NCI-H2081 (cell line): ENCODE measurements at regions not wholly inside any gene's neighbourhood (a gene's known extent, or its start where the extent isn't known, plus 50 kb on each side); places are given as distances from the start of the nearest gene placed in this dataset.

Experiments
- DNase-seq, 2 experiments: peaks; one replicate each; lab custom pipeline; 2025; lab: John Stamatoyannopoulos, UW

DNA sequence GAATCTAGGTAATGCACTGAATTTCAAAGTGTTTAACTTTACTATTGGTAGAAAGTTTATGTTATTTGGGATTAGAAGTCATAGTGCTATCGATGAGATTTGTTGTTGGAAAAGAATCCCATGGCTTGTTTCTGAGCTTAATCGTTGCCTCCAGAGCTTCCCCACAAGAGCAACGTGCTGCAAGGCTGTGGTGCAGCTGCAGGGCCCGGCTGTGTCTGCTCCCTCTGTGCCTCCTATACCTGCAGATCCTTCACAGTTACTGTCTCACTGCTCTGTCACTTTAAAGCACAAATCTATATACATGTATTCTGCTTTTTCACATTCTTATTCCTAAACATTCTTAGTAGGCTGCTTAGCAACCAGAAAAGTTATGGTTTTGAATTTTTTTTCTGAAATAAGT lies 826.6 kb upstream of the COBL start:
- no peak for DNase-seq

DNA sequence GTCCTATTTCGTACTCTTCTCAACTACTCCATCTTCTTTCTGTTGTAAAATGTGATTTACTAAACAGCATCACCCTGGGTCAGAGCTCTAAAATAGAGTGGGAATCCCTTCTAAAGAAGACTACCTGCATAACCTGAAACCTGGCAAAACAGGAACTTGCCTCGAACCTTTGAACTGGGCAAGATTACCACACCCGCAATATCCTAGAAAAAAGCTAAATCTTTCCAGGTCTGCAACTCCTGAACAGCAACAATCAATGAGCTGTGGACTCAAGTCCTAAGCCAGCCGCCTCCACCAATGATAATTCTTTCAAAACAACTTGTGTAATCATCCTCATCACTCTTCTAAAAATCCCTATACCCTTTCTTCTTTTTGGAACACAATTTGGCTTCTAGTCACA lies 824.2 kb upstream of the COBL start:
- no peak for DNase-seq

DNA sequence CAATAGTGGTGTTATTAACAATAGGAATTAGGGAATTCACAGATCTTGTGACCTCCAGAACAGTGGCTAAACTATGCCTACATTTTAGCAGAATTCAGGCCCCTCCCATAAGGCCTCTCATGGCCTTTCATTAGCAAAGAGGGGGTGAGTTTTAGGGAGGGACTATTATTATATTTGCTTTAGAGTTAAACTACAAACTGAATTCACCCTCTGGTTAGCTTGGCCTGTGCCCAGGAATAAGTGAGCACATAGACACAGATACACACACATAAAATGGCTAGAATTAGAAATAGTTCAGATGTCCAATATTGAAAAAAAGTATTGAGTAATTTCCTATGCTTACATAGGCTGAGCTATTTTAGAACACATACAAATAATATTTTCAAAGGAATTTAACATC lies 818.8 kb upstream of the COBL start:
- DNase-seq, result no peak

DNA sequence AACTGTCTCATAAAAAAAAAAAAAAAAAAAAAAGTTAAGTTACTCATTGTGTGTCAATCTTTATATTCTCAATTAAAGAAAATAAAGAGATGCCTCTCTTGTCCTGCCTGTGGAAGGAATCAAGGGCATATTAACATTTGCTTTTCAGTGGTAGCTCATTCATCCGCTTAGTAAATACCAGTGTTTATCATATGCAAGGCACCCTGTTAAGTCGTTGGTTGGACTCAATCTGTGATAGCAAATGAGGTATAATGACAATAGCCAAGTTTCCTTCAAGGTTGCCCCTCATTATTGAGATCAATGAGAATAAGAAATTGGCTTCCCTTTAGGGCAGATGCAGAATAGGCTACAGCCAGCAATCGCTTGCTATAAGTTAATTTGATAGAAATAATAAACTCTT lies 812.7 kb upstream of the COBL start:
- DNase-seq, result no peak

DNA sequence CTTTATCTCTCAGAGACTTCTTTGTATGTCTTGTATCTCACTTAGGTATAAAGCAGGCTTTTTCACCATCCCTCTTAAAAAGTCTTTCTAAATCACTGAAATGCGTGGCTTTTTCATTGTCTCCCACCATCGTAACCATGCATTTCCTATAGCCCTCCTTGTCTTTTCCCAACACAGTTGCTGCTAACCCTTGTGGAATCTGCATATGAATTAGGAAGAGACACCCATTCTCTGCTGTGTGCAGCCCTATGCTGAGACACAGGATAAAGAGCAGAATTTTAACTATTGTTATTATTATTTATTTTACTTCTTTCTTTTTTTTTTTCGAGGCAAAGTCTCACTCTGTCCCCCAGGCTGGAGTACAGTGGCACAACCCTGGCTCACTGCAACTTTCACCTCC lies 804.3 kb upstream of the COBL start:
- DNase-seq, result no peak

DNA sequence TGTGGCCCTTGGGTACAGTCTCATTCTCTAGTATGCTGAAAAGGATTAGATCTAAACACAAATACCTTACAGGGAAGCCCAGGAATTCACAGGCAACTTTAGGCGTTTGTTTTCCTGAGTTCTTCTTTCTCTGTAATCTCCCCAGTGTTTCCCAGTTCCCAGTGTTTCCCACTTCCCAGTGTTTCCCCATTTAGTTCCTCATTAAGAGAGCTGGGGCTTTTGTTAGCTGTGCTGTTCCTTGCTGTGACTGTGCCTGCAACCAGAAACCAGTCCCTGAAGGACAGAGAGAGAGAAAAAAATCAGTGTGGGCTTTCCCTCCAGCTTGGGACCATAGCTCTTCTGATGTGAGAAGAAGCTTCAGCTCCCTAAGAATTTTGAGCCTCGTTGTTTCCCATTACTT lies 802.9 kb upstream of the COBL start:
- no peak for DNase-seq

DNA sequence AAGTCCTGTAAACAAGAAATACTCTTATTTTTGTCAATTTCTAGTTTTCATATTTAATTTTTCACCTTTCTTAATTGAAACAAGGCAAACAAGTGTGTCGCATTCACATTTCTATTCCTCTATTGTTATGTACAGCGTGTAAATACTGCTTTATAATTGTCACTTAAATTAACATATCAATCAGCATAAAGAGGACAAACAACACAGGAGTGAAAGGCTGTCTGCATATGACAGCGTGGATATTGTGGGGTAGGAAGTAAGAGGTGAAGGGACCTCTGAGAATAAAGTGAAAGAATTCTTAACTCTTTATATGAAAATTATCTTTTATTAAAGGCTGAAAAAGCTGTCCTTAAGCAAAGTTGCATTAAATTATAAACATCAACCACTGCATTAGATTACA lies 797.9 kb upstream of the COBL start:
- no peak for DNase-seq

DNA sequence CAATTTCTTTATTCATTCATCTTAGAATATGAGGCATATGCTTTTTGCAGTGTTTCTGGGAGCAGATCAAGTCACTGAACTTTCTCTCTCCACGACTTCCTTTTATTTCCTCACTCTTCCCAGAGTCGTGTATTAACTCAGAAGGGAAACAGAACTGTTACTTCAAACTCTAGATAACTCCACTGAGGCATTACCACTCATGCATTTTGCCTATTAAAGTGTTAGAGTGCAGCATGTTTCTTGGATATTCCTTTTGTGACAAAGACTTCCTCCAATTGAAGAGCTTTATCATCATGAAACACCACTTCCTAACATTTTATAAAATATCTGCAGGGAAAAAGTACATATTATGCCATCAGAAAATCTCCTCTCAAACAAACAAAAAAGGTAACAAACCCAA lies 797.4 kb upstream of the COBL start:
- DNase-seq, result no peak

DNA sequence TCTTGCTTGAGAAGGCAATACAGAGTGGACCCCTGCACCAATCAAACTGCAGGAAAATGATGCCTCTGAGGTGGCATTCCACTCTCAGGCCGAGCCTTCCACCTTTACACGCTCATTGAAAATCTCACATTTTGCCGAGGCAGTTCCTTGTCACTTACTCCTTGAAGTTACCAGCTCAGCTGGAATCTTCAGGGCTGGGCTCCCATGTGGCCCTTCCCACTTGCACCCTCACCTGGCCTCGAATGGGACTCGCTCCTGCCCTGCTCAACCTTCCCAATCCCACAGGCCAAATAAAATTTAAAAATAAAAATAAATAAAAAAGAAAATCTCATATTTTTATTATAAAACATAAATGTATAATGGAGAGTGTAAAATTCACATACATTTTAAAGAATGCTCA lies 790.7 kb upstream of the COBL start:
- DNase-seq, result no peak

DNA sequence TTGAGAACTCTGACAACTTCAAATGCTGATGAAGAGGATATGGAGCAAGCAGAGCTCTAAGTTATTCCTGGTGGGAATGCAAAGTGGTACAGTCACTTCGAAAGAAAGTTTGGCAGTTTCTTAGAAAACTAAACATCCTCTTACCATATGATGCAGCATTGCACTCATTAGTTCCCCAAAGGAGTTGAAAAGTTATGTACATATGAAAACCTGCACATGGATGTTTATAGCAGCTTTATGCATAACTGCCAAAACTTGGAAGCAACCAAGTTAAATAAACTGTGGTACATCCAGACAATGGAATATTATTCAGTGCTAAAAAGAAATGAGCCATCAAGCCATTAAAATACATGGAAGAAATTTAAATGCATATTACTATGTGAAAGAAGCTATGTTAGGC lies 779.3 kb upstream of the COBL start:
- no peak for DNase-seq

DNA sequence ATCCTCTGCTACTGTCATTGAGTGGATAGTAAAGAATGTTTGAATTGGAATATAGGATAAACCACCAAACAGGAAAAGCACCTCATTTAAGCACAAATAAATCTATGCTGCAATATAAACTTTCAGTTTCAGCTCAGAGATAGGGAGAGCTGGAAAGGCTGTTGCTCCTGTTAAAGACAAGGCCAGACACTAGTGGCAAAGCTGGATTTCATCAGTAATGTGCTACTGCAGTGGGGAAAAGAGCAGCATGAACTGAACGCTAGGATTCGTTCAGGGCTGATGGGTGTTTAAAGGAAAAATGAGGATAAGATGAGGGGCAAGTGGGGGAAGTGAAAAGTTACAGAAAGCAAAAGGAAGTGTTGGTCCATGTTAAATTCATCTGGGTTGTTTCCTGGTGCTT lies 775.4 kb upstream of the COBL start:
- DNase-seq, result no peak

DNA sequence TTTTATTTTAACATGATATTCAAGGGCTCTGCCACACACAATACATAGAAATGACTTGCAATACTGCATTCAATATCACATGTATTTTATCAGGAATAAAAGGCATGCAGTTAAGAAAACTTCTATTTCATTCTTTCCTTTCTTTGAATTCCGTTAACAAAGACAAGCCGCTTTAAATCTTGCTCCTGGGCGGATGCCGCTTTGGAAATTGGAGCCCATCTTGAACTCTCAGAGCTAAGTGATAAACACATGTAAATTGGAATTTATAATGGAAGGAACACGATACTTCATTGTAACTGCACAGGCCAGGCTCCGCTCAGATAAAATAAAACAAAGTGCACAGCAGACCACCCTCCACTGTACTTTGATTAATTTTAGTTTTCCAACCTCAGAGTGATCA lies 774.5 kb upstream of the COBL start:
- no peak for DNase-seq

DNA sequence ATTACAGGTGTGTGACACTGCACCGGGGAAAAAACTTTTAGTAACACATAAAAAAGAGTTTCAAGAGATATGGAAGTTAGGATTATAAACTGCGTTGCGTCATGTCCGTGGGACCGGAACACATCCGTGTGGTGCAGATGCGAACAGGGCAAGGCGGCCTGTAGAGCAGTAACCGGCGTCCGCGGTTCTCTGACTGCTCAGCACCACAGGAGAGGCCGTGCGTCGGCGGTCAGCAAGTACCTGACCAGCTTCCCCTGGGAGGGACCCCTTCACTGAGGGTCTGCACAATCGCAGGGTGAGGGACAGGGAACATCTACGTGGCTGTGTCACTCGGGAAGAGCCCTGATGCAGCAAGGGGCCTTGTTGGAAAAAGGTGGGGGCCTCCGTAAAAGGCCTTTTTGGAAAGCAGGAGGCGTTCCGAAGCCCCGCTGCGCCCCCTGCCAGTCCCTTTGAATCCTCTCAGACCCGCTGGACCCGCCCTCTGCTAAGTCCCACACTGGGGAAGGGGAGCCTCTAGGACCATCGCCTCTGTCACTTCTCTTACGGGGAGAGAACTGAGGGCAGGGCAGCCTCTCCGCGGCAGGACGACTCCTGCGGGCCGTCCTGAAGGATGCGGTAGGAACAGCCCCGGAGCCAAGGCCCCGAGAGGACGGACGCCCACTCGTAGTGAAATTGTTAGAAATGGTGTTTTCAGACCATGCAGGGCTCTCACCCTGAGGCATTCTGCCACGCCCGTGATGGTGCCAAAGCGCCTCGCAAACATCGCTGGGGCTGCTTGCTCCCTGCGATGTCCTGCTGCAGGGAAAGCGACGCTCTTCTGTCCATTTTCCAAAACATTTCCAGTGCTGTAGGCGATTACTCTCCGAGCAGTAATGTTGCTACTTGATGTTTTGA lies 771.6 kb upstream of the COBL start:
- no peak for DNase-seq

DNA sequence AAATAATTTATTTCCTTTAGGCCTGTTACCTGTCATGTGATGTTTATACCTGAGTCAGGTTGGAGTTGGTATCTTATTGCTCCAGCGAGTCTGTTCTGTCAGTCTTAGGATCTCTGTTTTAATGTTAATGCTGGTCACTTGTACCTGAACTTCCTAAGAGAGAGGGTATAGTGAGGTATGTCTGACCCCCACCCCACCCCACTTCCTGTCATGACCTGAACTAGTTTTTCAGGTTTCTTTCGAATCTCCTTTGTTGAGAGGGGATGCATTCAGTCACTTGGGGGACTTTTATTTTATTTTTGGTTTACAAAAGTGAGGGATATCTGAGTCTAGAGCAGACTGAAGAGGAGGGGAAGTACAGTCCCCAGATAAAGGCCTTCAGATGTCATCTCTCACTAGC lies 769.0 kb upstream of the COBL start:
- DNase-seq, result no peak

DNA sequence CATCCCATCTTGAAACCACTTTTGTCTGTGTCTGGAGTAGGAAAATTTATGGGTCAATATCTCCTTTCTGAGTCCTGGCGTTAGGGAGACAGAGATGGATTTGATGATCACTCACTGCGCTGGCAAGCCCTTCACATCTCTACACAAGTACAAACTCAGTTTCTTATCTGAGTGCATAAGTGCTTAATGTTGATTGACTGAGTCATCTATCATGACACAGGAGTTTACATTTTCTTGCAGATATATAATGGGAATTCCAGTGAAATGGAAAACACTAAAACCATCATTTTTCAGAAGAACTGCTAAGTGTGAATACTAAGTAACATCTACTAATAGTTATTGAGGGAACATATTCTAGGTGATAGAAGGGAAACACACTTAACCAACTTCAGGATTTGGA lies 763.9 kb upstream of the COBL start:
- no peak for DNase-seq

DNA sequence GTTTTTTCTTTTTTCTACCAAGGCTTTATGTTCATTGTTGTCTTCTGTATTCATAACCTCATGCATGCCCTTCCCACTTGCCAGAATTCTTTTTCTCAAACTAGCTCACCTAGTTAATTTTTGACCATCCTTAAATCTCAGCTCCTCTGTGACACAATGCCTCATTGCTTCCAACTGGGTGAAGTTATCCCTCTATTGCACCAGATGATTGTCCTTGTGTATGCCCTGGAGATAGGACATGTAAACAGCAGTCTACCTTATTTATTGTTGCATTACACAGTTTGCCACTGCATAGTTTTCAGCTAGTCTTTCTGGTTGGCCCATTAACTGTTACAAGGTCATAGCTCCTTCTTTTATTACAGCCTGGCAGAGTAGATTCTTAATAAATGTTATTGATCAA lies 763.1 kb upstream of the COBL start:
- DNase-seq, result no peak

DNA sequence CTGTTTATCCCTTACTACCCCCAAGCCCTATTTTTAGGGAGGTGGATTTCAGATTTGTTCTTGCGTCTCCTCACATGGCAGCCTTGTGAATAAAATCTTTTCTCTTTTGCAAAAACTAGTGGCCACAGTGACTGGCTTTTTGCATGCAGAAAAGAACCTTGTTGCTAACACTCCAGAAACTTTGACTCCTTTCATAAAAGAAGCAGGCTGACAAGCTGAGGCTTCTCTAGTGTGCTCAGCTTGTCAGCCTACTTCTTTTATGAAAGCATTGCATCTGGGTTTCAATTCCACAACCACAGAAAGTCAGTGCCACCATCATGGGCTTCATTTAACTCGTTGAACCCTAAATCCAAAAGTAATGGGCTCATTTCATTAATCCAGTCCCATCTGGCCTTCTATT lies 761.0 kb upstream of the COBL start:
- DNase-seq, result no peak

DNA sequence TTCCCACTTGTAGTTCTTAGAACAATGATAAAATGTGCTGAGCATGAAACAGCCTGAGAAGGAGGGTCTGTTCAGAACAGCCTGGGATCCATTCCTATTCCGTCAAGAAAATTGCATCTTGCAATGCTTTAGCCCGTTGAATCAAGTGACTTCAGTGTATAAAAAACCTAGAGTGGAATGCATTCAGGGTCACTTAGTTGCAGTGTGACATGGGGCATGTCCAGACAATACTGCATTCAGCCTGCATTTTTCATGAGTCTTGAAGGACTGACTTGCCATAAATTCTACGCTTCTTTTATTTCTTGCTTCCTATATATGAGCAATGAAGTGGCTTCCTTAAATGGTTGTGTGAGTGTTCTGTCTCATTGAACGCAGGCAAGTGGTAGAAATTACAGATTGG lies 758.3 kb upstream of the COBL start:
- no peak for DNase-seq

DNA sequence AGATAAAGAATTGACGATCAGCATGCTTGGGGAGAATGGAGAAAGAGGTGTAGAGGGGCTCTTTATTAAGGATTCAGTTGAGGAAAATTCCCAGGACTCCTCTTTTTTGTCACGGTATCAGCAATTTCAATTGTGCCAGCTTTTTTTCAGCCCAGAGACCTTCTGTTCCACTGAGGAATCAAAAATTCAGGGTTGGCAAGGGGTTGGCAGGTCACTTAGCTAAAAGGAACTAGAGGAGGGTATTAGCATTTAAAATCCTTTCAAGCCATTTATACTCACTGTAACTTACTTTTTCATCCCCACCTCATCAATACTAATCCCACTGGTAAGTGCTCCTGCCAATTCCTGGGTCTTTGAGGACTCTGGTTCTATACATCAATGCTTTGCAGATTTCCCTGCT lies 757.5 kb upstream of the COBL start:
- DNase-seq, result no peak

DNA sequence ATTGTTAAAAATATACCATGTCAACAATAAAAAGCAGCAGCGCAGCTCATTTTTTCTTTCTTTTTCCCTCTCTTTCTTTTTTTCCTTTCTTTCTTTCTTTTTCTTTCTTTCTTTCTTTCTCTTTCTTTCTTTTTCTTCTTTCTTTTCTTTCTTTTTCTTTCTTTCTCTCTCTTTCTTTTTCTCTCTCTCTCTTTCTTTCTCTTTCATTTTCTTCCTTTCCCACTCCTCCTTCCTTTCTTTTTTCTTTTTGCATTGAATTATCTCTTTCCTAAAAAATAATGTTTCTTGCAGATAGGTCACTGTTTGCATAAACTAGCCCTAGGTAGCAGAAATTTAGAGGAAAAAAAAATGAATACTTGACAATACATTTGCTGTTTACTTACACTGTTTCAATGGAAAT lies 755.1 kb upstream of the COBL start:
- no peak for DNase-seq

DNA sequence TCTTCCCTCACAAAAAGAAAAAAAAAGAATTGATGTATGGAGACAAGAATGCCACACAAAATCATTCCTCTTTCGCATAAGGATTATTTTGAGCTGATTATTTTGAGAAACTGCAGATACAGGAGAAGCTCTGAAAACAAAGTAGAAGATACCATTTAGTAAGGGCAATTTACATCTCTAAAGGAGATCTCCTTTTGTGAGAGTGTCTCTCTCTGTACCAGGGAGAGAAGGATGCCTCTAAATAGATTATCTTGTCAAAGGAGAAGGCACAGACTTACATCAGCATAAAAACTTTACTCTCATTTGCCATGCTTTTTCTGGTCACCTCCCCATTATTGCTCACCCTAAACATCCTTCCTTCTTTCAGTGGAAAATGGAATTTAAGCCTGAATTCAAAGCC lies 747.9 kb upstream of the COBL start:
- DNase-seq, result no peak

DNA sequence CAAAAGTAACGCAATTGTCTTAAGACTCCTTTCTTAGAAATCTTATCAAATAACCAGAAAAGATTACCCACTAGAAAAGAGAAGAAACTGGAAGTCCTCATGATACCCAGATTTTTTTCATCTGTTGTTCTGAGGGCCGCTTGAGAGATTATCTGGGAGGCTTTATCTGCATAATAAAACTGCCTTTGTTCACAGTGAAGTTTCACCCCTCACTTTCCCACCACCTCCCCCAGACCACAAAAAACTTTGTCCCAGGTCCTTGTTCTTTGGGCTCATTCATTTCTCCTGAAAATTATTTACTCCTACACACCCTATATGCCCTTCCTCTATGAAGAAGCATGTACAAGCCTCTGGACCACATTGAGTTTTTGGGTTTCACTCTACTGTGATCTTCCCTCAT lies 745.1 kb upstream of the COBL start:
- DNase-seq, result no peak

DNA sequence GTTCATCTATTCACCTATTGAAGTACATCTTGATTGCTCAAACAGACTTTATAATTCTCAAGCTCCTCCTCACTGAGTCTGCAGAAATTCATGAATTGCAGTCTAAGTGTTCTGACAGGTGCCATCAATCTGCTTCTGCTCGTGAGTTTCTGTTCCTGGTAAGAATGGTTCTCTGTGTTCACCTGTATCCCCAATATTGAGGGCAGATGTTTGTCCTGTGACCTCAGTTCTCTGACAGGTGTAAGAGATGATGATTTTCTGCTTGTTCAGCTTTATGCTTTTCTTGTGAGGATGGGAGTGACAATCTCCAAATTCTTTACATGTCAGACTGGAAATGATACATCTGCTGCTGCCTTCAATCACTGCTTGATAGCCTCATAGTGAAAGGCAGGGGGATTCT lies 736.9 kb upstream of the COBL start:
- DNase-seq, result no peak

DNA sequence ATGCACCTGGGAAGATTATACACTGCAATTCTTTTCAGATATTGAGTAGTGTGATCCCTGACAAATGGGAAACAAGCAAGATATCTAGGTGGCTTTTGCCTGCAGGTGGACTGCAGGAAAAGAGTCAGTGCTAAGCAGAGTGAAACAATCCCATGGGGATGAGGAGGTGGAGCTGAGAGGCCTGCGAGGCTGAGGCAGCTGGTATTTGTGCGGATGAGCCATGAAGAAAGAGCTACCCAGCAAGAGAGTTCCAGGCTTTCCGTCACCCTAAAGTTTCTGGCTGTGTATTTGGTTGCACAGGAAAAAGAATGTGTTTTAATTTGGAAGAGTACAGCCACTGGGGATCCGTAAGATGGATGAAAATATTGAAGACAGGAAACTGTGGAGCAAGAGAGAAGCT lies 714.1 kb upstream of the COBL start:
- DNase-seq, result no peak

DNA sequence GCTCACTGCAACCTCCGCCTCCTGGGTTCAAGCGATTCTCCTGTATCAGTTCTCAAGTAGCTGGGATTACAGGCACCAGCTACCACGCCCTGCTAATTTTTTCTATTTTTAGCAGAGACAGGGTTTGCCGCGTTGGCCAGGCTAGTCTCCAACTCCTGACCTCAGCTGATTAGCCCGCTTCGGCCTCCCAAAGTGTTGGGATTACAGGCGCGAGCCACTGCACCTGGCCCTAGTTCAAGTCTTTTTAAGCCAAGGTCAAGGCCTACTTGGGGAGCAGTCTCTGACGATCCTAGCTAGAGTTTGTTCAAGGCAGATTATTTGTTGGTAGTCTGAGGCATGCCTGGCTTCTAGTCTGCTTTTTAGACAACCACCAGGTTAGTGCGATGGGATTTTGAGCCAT lies 709.5 kb upstream of the COBL start:
- no peak for DNase-seq
